NCI-H69 (cell line): ENCODE measurements at regions not wholly inside any gene's neighbourhood (a gene's known extent, or its start where the extent isn't known, plus 50 kb on each side); places are given as distances from the start of the nearest gene placed in this dataset.
"Not testable (repeated sequence)": the region's sequence is repeated elsewhere in the genome, so short reads cannot be mapped to it uniquely, and the experiment has no call there.

Experiments used
- DNase-seq: peaks from one replicate; lab custom pipeline; 2025; lab: John Stamatoyannopoulos, UW

DNA sequence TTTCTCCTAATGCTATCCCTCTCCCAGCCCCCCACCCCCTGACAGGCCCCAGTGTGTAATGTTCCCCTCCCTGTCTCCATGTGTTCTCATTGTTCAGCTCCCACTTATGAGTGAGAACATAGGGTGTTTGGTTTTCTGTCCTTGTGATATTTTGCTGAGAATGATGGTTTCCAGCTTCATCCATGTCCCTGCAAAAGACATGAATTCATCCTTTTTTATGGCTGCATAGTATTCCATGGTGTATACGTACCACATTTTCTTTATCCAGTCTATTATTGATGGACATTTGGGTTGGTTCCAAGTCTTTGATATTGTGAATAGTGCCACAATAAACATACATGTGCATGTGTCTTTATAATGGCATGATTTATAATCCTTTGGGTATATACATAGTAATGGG is 704.2 kb downstream of the PLCL1 start:
- DNase-seq: not testable (repeated sequence)

GRCh38 chr2:198499539-198499938 is 695.1 kb downstream of the PLCL1 start:
- no peak for DNase-seq

DNA sequence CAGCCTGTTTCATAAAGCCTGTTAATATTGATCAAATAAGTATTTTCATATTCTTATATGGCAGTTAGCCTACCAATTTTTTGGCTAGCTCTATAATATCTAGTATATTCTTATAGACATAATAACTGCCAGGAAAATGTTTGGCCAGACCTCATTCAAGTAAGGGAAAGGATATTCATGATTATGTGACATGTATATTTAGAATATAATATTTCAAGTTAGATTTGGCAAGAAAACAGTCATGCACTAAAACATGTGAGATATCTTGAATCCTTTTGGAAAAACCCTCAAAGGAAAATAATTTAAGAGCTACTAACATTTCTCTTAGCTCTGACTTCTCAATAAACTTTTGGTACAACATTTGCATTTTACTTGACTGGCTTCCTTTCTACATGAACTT is 694.1 kb downstream of the PLCL1 start:
- DNase-seq: no peak

DNA sequence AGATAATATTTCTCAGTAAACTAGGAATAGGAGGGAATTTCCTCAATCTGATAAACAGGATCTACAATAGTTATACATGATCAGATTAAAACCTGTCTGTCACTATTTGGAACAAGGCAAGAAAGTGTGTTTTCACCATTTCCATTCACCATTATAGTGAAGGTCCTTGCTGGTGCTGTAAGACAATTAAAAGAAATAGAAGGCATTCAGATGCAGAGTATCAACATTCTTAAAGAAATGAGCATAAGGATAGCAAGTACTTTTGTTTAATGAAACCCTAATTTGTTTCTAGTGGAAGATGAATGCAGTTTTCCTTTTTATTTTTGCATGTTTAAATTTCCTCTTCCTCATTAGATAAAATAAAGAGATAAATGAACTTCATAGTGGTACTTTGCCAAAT is 693.7 kb downstream of the PLCL1 start:
- DNase-seq: no peak

DNA sequence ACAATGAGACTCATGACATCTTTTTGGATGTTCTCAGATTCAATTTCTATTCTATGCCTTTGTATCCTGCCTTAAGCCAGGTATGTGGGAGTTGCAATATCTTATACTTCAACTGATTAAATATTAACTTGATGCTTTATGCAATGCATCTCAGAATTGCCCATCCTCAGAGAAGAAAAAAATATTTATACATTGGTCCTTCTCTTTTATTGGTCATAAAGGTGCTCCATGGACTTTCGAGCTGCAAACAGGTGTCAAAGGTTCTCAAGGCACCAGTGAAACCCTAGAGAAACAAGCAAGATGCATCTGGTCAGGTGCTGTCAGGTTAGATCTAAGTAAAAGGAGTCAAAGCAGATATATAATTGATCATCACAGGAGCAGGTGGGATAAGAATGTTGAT is 690.5 kb downstream of the PLCL1 start:
- DNase-seq: no peak

GRCh38 chr2:198490748-198491147 is 686.4 kb downstream of the PLCL1 start:
- DNase-seq: no peak

GRCh38 chr2:198488964-198489363 is 684.6 kb downstream of the PLCL1 start:
- DNase-seq: no peak

DNA sequence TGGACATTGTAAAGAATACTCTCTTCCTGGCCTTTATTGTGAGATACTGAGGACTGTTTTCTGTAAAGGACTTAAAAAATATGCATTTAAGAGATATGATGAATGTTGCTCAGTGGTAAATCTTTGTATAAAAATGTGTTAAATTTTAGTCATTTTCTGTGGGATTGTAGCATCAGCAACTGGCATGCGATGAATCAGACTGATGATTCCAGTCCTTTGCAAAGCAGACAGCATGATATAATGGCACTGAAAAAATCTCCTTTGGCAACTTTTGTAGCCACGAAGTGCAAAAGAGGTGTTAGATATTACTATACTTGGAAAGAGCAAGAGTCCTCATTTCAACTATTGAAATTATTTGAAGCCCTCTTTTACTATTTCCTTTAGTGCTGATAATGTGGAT is 678.7 kb downstream of the PLCL1 start:
- no peak for DNase-seq

DNA sequence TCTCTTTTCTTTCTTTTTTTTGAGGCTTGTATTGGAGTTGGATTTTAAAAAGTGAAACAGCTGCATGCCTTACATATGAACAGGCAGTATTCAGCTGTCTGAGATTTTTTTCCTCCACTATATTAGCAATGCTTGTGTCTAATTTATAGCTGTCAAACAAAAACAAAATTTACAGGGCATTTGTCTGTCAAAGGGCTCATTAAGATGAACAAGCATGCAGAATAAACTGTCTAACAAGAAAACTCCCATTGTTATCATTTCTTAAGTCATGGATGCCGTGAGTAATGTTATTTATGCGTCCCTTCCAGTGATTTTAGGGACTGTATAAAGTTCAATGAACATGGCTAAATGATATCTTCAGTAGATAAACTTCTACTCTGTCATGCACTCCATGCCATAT is 674.7 kb downstream of the PLCL1 start:
- no peak for DNase-seq

- DNase-seq: no peak
Observed at GRCh38 chr2:198478361-198478760, 674.0 kb downstream of the PLCL1 start.

DNA sequence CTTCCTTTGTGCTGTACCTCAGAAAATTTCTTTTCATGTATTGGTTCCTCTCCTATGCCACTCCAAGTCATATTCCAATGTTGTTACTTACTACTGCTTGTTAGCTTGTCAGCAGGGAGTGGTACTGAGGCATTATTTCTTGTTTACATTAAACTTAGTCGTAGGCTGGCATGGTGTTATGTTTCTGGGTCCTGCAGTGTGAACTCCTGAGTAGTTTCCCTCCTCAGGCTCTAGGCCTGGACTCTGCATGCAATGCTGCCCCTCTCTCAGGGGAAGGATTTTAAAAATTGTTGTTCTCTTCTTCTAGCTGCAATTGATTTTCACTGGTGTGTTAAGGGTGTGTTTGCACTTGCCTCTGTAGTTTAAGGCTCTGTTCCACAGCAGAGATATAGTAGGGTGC is 671.6 kb downstream of the PLCL1 start:
- peak; percentile 75 for DNase-seq

DNA sequence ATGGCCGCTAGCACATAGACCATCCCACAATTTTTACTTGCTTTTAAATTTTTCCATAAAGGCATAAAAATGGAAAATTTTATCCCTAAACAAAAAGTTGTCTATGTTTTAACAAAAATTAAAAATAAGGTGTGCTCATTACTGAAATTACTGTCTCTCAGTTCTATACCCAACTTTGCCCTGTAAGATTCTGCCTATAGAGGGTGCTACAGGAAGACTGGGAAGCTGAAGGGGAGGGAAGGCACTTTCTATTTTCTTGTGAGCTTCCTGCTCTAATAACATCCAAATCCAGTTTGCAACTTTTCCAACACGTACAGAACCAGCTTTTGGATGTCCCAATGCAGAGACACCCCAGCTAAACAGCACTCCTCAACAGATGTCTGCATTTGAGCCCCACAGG is 666.9 kb downstream of the PLCL1 start:
- DNase-seq: peak; percentile 36

DNA sequence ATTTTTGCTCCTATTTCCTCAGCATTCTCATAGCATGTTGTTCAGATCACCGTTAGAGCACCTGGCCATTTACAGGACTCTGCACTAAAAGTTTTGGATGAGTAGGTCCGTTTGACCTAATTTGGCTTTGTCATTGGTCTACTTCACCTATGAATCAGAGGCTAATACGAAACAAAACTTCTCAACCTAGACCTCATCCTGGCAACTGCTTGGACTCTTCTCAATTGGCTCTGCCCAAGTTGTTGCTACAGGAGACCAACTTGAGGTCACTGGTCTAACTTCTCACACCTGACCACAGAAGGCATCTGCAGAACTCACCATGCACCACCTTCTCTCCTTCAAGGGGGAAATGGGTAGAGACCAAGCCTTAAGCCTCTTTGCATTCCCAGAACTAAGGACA is 663.7 kb downstream of the PLCL1 start:
- DNase-seq: no peak

DNA sequence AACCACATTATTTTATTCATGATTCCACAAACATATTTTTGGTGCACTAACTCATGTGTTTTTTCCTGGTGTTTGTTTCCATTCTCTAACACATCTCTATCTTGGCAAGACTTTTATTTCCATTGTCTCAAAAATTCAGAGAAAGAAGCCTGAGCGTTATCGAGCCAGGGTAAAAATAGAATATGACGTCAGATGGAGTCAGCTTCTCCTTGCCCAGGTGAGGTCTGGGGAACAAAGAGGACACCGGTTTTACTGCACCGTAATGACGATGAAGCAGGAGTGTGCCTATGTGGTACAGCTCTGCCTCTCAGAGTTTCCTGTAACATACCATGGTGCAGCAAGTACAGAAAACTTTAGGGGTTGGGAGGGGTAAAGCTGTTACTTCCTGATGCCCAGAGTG is 661.6 kb downstream of the PLCL1 start:
- peak; percentile 16 for DNase-seq

DNA sequence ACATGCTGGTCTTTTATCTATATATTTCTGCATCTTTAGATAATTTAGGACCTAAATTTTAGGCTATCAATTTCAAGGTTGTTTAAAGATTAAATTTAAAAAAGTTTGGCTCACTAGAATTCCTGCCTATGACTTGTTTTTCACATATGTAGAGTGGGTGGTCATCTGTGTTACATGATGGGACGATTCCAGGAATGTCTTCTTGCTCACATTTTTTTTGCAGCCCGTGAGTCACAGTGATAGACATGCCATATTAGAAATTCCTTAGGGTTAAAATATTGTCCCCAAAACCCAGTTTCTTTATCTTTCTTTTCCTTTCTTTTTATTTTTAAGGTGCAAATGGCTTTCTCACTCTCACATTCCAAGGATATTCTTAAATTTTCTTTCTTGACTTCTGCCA is 652.0 kb downstream of the PLCL1 start:
- DNase-seq: no peak

DNA sequence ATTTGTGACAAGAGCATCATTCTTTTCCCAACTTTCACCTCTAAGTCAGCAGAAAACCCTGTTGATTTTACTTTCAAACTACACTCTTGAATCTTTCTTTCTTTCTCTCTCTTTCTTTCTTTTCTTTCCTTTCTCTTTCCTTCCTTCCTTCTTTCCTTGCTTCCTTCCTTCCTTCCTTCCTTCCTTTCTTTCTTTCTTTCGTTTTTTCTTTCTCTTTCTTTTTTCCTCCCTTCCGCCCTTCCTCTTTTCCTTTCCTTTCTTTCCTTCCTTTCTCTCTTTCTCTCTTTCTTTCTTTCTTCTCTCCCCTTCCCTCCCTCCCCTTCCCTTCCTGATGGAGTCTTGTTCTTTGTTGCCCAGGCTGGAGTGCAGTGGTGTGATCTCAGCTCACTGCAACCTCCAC is 649.5 kb downstream of the PLCL1 start:
- no peak for DNase-seq

GRCh38 chr2:198452327-198452726 is 647.9 kb downstream of the PLCL1 start:
- no peak for DNase-seq

- DNase-seq: no peak
Observed at GRCh38 chr2:198448789-198449188, 644.4 kb downstream of the PLCL1 start.

- DNase-seq: no peak
Observed at GRCh38 chr2:198444800-198445287, 640.5 kb downstream of the PLCL1 start.

GRCh38 chr2:198441901-198442300 is 637.5 kb downstream of the PLCL1 start:
- DNase-seq: no peak

DNA sequence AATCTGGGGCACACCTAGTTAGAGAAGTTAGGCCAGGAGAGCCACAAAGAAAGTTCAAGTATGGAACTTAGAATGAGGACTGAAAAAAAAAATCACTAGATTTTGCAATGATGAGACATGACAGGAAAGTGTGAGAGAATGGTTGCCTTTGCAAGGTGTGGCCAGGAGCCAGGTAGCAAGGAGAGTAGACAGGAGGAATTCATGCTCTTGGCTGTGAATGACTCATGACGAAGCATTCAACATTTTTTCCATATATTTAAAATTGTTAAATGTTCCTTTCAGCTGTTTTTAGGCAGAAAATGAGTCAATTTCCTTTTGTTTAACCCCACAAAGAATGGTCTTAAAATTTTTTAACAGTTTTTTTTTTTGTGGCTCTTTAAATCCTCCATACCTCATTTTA is 636.9 kb downstream of the PLCL1 start:
- DNase-seq: no peak

DNA sequence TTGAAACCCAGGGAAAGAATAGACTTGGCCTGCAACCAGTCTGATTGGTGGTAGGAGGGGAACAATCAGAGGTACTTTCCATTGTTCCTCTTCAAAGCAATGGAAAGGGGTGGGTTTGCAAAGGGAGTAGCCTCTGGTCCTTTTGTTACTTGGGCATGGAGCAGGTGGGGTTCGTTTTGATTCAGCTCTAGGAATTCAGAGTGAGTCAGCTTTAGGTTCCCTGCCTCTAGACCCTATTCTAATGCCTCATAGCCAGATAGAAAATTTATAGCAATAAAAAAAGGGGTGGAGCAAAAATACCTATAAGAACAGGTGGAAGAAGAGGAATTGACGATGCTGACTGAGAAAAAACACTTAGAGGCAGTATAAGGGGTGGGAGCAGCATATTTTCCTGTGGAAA is 636.4 kb downstream of the PLCL1 start:
- DNase-seq: no peak

DNA sequence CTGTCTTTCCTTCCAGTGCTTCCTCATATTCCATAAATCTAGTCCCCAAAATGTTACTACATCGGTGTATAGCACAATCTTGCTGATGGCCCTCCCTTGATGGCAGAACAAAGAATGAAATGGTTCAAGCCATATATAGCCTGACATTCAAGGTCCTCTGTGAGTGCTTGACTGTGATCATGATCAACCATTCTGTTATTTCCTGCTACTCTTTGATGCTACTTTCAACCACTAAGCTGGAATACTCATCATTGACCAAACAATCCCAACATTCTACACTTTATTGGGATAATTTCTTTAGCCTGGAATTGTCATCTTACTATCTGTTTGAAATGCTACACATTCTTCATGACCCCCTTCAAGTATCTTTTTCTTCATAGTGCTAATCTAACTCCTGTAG is 633.9 kb downstream of the PLCL1 start:
- DNase-seq: no peak

- no peak for DNase-seq
Observed at GRCh38 chr2:198424112-198424511, 619.7 kb downstream of the PLCL1 start.

DNA sequence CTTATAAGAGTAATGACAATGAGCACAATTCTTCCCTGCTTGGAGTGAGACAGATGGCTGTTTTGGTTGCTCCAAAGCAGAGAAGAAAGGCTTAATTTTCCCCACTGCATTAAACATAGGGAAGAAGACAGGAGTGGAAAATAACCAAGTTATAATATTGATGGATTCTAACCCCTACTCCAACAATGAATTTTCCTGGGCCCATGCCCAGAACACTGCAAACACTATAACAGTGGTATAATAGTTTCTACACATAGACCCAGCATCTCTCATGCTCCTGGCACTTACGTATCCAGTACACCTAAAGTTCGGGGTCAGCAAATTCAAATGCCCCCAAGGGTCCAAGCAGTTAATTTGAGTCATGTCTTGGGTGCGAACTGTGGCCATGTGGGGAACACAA is 613.4 kb downstream of the PLCL1 start:
- DNase-seq: no peak
